Upper lobe of left lung (tissue), 4 donors: ENCODE measurements at regions not wholly inside any gene's neighbourhood (a gene's known extent, or its start where the extent isn't known, plus 50 kb on each side); places are given as distances from the start of the nearest gene placed in this dataset.

Experiments used
- POLR2A ChIP-seq, 4 donors: fragments of 450-650 bp; IDR thresholded peaks; one replicate each; pipeline ENCODE4 v1.5.1; 2016 to 2017; ENCODE audit warnings: antibody characterized with exemption in 4 of 4, mild to moderate bottlenecking in 2 of 4
- TF ChIP-seq, protein P1 (sequence below), 6 experiments: fragments of 450-650 bp in 4 of 6; fragments of 200-600 bp in 2 of 6; sonication (generic) in 2 of 6; IDR thresholded peaks; one replicate each; pipeline ENCODE4 v1.5.1; 2016 to 2019; ENCODE audit warnings: antibody characterized with exemption in 6 of 6

DNA sequence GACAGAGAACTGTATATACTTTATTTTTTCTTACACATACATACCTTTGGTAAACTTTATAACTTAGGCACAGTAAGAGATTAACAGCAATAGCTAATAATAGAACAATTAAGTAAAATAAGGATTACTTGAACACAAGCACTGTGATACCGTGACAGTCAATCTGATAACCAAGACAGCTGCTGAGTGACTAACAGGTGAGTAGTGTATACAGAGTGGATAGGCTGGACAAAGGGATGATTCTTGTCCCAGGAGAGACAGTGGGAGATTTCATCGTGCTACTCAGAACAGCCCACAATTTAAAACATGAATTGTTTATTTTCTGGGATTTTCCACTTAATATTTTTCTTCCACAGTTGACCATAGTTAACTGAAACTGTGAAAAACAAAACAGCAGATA, 411.8 kb downstream of the PPP1R2C start:
- TF ChIP-seq, protein P1, sequence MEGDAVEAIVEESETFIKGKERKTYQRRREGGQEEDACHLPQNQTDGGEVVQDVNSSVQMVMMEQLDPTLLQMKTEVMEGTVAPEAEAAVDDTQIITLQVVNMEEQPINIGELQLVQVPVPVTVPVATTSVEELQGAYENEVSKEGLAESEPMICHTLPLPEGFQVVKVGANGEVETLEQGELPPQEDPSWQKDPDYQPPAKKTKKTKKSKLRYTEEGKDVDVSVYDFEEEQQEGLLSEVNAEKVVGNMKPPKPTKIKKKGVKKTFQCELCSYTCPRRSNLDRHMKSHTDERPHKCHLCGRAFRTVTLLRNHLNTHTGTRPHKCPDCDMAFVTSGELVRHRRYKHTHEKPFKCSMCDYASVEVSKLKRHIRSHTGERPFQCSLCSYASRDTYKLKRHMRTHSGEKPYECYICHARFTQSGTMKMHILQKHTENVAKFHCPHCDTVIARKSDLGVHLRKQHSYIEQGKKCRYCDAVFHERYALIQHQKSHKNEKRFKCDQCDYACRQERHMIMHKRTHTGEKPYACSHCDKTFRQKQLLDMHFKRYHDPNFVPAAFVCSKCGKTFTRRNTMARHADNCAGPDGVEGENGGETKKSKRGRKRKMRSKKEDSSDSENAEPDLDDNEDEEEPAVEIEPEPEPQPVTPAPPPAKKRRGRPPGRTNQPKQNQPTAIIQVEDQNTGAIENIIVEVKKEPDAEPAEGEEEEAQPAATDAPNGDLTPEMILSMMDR (IDR thresholded peaks at IDR 0.05), result no peak
- no peak for TF ChIP-seq POLR2A (IDR thresholded peaks at IDR 0.05)
